H1 (cell line): ENCODE measurements at regions not wholly inside any gene's neighbourhood (a gene's known extent, or its start where the extent isn't known, plus 50 kb on each side); places are given as distances from the start of the nearest gene placed in this dataset.
A peak's percentile ranks its signal among the peaks of the same experiment; 100 is the strongest.

Source experiments
- CTCF ChIA-PET: fragments of 300-600 bp; sonication (Branson Sonifier 250); formaldehyde crosslinking; loops from one replicate; lab custom pipeline; 2021; ENCODE audit not compliant: partially characterized antibody; lab: Charles Lee
- POLR2A ChIA-PET: fragments of 300-600 bp; sonication (Branson Sonifier 250); formaldehyde crosslinking; loops from one replicate; lab custom pipeline; 2021; ENCODE audit warnings: inconsistent platforms; ENCODE audit not compliant: partially characterized antibody; lab: Charles Lee
- DNase-seq, 2 experiments: peaks; one replicate each; pipeline versions ENCODE4 v3.0.0 to v3.0.0-alpha.2; 2010 to 2022; ENCODE audit warnings: low spot score in 2 of 2, low read depth in 1 of 2, mixed read lengths in 1 of 2
- FAIRE-seq: peaks from 2 replicates; lab custom pipeline; 2011; peaks lifted over from hg19 to GRCh38; lab: Jason Lieb, UNC
- H2AFZ ChIP-seq: 2 replicates; pipeline ENCODE4 v1.8.1; 2012; ENCODE audit warnings: low read length, inconsistent platforms
- H2AK5ac ChIP-seq: 2 replicates; pipeline ENCODE4 v1.6.1; 2013; ENCODE audit warnings: low read depth, low read length
- H2BK120ac ChIP-seq: replicated peaks from 2 replicates; pipeline ENCODE3; 2013; ENCODE audit warnings: low read depth, low read length, inconsistent platforms
- H2BK12ac ChIP-seq: 2 replicates; pipeline ENCODE4 v1.6.1; 2013; ENCODE audit warnings: low read depth, low read length
- H2BK15ac ChIP-seq: 2 replicates; pipeline ENCODE4 v1.6.1; 2013; ENCODE audit warnings: low read length
- H2BK20ac ChIP-seq: 2 replicates; pipeline ENCODE4 v1.6.1; 2013; ENCODE audit warnings: low read length
- H2BK5ac ChIP-seq: 2 replicates; pipeline ENCODE4 v1.6.1; 2013; ENCODE audit warnings: low read depth, low read length
- H3K14ac ChIP-seq: 2 replicates; pipeline ENCODE4 v1.6.1; 2013; ENCODE audit warnings: inconsistent platforms; ENCODE audit not compliant: insufficient read length
- H3K18ac ChIP-seq: 2 replicates; pipeline ENCODE4 v1.6.1; 2013; ENCODE audit warnings: low read length; ENCODE audit errors: extremely low read depth
- H3K23ac ChIP-seq: 2 replicates; pipeline ENCODE4 v1.6.1; 2013; ENCODE audit warnings: inconsistent platforms; ENCODE audit not compliant: insufficient read length
- H3K23me2 ChIP-seq: 2 replicates; pipeline ENCODE4 v1.6.1; 2013; ENCODE audit warnings: low read depth, low read length
- H3K27ac ChIP-seq: 2 replicates; pipeline ENCODE4 v1.6.1; 2011; ENCODE audit warnings: low read depth, low read length, inconsistent platforms
- H3K27me3 ChIP-seq, 4 experiments: replicated peaks in 1 of 4; 1 replicate in 1 of 4; 2 replicates in 3 of 4; pipeline versions ENCODE4 v1.6.1 to v1.8.1; 2011 to 2013; ENCODE audit warnings: low read length in 3 of 4, mild to moderate bottlenecking in 3 of 4, inconsistent platforms in 2 of 4, mixed read lengths in 2 of 4, moderate library complexity in 1 of 4; ENCODE audit not compliant: control insufficient read depth in 3 of 4, insufficient read depth in 3 of 4; ENCODE audit errors: extremely low read depth in 1 of 4
- H3K36me3 ChIP-seq, 4 experiments: 2 replicates each; pipeline versions ENCODE4 v1.6.1 to v1.8.1; 2011 to 2013; ENCODE audit warnings: mild to moderate bottlenecking in 4 of 4, low read length in 3 of 4, moderate library complexity in 2 of 4, control low read depth in 1 of 4, inconsistent platforms in 1 of 4; ENCODE audit not compliant: insufficient read depth in 4 of 4, control insufficient read depth in 2 of 4
- H3K4ac ChIP-seq: replicated peaks from 2 replicates; pipeline ENCODE3; 2013; ENCODE audit warnings: low read length, low read depth, mixed read lengths, inconsistent platforms; ENCODE audit not compliant: insufficient read length
- H3K4me1 ChIP-seq, 4 experiments: replicated peaks in 1 of 4; 1 replicate in 1 of 4; 2 replicates in 3 of 4; pipeline versions ENCODE4 v1.6.1 to v1.8.1; 2011 to 2013; ENCODE audit warnings: low read length in 3 of 4, inconsistent platforms in 2 of 4, mixed read lengths in 1 of 4; ENCODE audit not compliant: insufficient read depth in 4 of 4, control insufficient read depth in 3 of 4
- H3K4me2 ChIP-seq, 2 experiments: 2 replicates each; pipeline versions ENCODE4 v1.6.1 to v1.8.1; 2011 to 2013; ENCODE audit warnings: low read depth in 2 of 2, low read length in 2 of 2, control low read depth in 1 of 2, inconsistent platforms in 1 of 2, mild to moderate bottlenecking in 1 of 2; ENCODE audit not compliant: insufficient read depth in 1 of 2
- H3K4me3 ChIP-seq, 4 experiments: fragments of 200-600, 300-600 bp in 1 of 4; sonication (generic), shearing (Covaris generic), sonication (Bioruptor Twin) in 1 of 4; 2 replicates each; pipeline versions ENCODE4 v1.5.1 to v1.8.1; 2011 to 2016; ENCODE audit warnings: low read length in 4 of 4, low read depth in 3 of 4, control low read depth in 2 of 4, inconsistent platforms in 2 of 4, mild to moderate bottlenecking in 2 of 4, mixed read lengths in 1 of 4, moderate library complexity in 1 of 4; ENCODE audit not compliant: insufficient read depth in 2 of 4; ENCODE audit errors: extremely low read depth in 1 of 4
- H3K56ac ChIP-seq: replicated peaks from 2 replicates; pipeline ENCODE3; 2013; ENCODE audit warnings: low read depth, mild to moderate bottlenecking, mixed read lengths, low read length, inconsistent platforms; ENCODE audit not compliant: insufficient read length
- H3K79me1 ChIP-seq: 2 replicates; pipeline ENCODE4 v1.6.1; 2013; ENCODE audit warnings: low read depth, low read length, control low read depth
- H3K79me2 ChIP-seq, 2 experiments: 2 replicates each; pipeline versions ENCODE4 v1.6.1 to v1.8.1; 2012 to 2013; ENCODE audit warnings: low read length in 2 of 2, mild to moderate bottlenecking in 2 of 2, inconsistent platforms in 1 of 2; ENCODE audit not compliant: insufficient read depth in 2 of 2, control insufficient read depth in 1 of 2
- H3K9ac ChIP-seq, 4 experiments: replicated peaks in 1 of 4; 1 replicate in 1 of 4; 2 replicates in 3 of 4; pipeline versions ENCODE4 v1.6.1 to v1.8.1; 2011 to 2013; ENCODE audit warnings: low read depth in 3 of 4, low read length in 3 of 4, control low read depth in 2 of 4, mild to moderate bottlenecking in 2 of 4, moderate library complexity in 2 of 4, inconsistent platforms in 1 of 4; ENCODE audit errors: extremely low read depth in 1 of 4
- H3K9me3 ChIP-seq, 2 experiments: 2 replicates each; pipeline versions ENCODE4 v1.6.1 to v1.8.1; 2012 to 2013; ENCODE audit warnings: mild to moderate bottlenecking in 2 of 2, moderate library complexity in 2 of 2, control low read depth in 1 of 2, inconsistent platforms in 1 of 2, low read depth in 1 of 2, low read length in 1 of 2, mixed read lengths in 1 of 2; ENCODE audit not compliant: insufficient read depth in 2 of 2
- H4K20me1 ChIP-seq, 2 experiments: replicated peaks in 1 of 2; 2 replicates each; pipeline versions ENCODE3 to v1.8.1; 2011 to 2013; ENCODE audit warnings: inconsistent platforms in 2 of 2, low read length in 2 of 2, mild to moderate bottlenecking in 1 of 2; ENCODE audit not compliant: insufficient read depth in 2 of 2, control insufficient read depth in 1 of 2
- H4K5ac ChIP-seq: 2 replicates; pipeline ENCODE4 v1.6.1; 2013; ENCODE audit warnings: low read length, low read depth, mixed read lengths, inconsistent platforms; ENCODE audit not compliant: insufficient read length
- H4K8ac ChIP-seq: 2 replicates; pipeline ENCODE4 v1.8.0; 2013; ENCODE audit warnings: mild to moderate bottlenecking, moderate library complexity, low read length, inconsistent platforms; ENCODE audit not compliant: insufficient read depth; ENCODE audit errors: extremely low read depth
- H4K91ac ChIP-seq: replicated peaks from 2 replicates; pipeline ENCODE3; 2013; ENCODE audit warnings: low read length, mixed read lengths, inconsistent platforms; ENCODE audit not compliant: insufficient read length
- EP300 ChIP-seq, 2 experiments: IDR thresholded peaks; 1 replicate in 1 of 2; 2 replicates in 1 of 2; pipeline ENCODE4 v1.6.1; 2011 to 2012; ENCODE audit warnings: low read depth in 2 of 2, low read length in 2 of 2, mild to moderate bottlenecking in 2 of 2, borderline replicate concordance in 1 of 2, inconsistent platforms in 1 of 2, moderate library complexity in 1 of 2
- JUND ChIP-seq: IDR thresholded peaks from 2 replicates; pipeline ENCODE4 v1.6.1; 2011; ENCODE audit warnings: mild to moderate bottlenecking, improper control_type of control experiment, low read length
- MAFK ChIP-seq: IDR thresholded peaks from 2 replicates; pipeline ENCODE4 v1.6.1; 2012; ENCODE audit warnings: low read depth, mild to moderate bottlenecking, improper control_type of control experiment, low read length
- POLR2A ChIP-seq, 2 experiments: IDR thresholded peaks; 1 replicate in 1 of 2; 2 replicates in 1 of 2; pipeline ENCODE4 v1.6.1; 2011; ENCODE audit warnings: low read depth in 2 of 2, low read length in 2 of 2, mild to moderate bottlenecking in 2 of 2; ENCODE audit errors: control extremely low read depth in 1 of 2
- WGBS, 2 experiments: shearing (Covaris generic) in 1 of 2; methylation state at CpG; one replicate each; pipeline versions ENCODE4 v1.1.6 to v1.1.7; 2013 to 2015; ENCODE audit warnings: low lambda C conversion rate in 2 of 2, mixed read lengths in 2 of 2, inconsistent platforms in 1 of 2, low coverage in 1 of 2, missing lambda C conversion rate in 1 of 2; ENCODE audit not compliant: insufficient replicate concordance in 2 of 2, insufficient coverage in 1 of 2, insufficient read length in 1 of 2; ENCODE audit errors: extremely low coverage in 1 of 2, missing lambda C conversion rate in 1 of 2; 5-methylcytosine and 5-hydroxymethylcytosine counted together
- TF ChIP-seq, protein P1 (sequence below): IDR thresholded peaks from 2 replicates; pipeline ENCODE4 v1.6.1; 2012; ENCODE audit warnings: inconsistent platforms

DNA sequence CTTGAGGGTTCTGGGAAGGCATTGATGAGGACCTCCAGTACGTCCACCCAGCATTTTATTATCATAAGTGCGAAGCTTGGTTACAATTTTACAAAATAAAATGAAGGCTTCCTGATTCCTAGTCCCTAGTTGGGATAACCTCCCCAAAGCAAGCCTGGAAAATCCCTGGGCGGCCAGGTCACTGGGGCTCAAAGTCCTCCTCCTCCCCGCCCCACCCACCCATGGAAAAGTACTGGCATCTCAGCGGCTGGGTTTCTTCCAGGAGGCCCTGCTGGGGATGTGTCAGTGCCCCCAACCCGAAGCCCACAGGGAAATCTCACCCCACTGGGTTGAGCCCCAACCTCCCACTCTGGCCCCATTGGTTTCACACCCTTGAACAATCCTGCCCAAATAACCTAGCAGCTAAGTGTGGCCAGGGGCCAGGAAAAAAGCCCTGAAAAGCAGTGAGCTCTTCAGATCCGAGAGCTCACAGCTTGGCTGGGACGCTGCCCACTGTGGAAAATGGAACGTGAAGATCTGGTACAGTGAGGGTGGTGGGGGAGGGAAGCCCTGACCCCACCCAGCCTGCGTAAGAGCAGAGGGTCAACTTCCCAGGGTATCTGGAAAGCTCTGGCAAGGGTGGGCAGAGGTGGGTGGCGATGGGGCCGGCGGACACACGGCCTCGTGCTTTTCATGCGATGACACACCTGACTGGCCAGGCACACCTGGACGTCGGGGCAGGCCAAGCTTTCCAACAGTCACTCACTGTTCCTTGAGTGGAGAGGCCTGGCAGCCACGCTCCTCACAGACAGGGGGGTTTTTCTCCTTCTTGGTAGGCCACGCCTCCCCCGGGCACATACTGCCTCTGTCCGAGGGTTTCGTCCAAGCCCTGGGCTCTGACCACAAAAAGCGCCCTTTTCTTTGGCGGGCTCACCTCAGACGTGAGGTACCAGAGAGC is 324.5 kb downstream of the SOX9 start:
- CTCF ChIA-PET = interaction anchor here (0.6 to 3.2 kb wide), 2 partner anchors 13 to 854 kb away, joined by 3 to 9 read pairs; no protein-coding TSS in a partner anchor
- Histone ChIP-seq H3K9me3 (no peaks in the 10 kb centered on the region), H3K4ac (no peak overlapping the region), H3K36me3 (no peaks in the 10 kb centered on the region), H2BK120ac (no peak overlapping the region), H3K9ac (no peak overlapping the region), H2BK12ac (peak overlapping the region; percentile 42; the same call in 1 of the 2 replicates), H2AFZ (no peak overlapping the region), H4K91ac (peak overlapping the region; percentile 79), H3K27ac (no peak overlapping the region), H2BK5ac (peak overlapping the region; percentile 35; the same call in 1 of the 2 replicates), H3K23me2 (no peaks in the 10 kb centered on the region), H4K5ac (no peak overlapping the region), H3K56ac (no peak overlapping the region), H2AK5ac (no peak overlapping the region), H2BK15ac (no peak overlapping the region)
- DNase-seq = no peak
- TF ChIP-seq EP300 (IDR thresholded peaks at IDR 0.05; ENCODE audit: borderline replicate concordance in 1 of 2, low read depth in 2 of 2, low read length in 2 of 2) = no peak
- no peak for TF ChIP-seq JUND
- TF ChIP-seq, protein P1, sequence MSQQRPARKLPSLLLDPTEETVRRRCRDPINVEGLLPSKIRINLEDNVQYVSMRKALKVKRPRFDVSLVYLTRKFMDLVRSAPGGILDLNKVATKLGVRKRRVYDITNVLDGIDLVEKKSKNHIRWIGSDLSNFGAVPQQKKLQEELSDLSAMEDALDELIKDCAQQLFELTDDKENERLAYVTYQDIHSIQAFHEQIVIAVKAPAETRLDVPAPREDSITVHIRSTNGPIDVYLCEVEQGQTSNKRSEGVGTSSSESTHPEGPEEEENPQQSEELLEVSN = peak; percentile 38; the same call in 1 of the 2 replicates
- TF ChIP-seq MAFK = no peak
- no peak for TF ChIP-seq POLR2A (IDR thresholded peaks at IDR 0.05; ENCODE audit: control extremely low read depth in 1 of 2, low read depth in 2 of 2, low read length in 2 of 2)
- TF ChIP-seq, all 59 proteins: peak for 1
- no peaks in the 10 kb centered on the region for H3K79me1 ChIP-seq
- POLR2A ChIA-PET = no interaction called here
- no peak overlapping the region for H4K8ac ChIP-seq
- H3K23ac ChIP-seq = no peak overlapping the region
- H3K27me3 ChIP-seq = no peaks in the 10 kb centered on the region; a peak in 1 of 7 replicates
- H3K18ac ChIP-seq = no peak overlapping the region; the same call in 1 of the 2 replicates
- no peak overlapping the region for H3K4me3 ChIP-seq
- WGBS, 2 experiments = 93% methylated on average over 20 of the region's 26 CpGs; no CpG with 5 or more reads in 1 of the 2 experiments
- H3K4me2 ChIP-seq = no peak overlapping the region
- no peak overlapping the region for H3K14ac ChIP-seq
- no peaks in the 10 kb centered on the region for H3K79me2 ChIP-seq
- H2BK20ac ChIP-seq = no peak overlapping the region
- H4K20me1 ChIP-seq = no peaks in the 10 kb centered on the region
- no peak for FAIRE-seq
- peaks cover 0 to 2% (median 0%) of the 10 kb centered on the region in 4 experiments; a peak in 1 of 7 replicates for H3K4me1 ChIP-seq
